ENCODE measurements at regions not wholly inside any gene's neighbourhood (a gene's known extent, or its start where the extent isn't known, plus 50 kb on each side); places are given as distances from the start of the nearest gene placed in this dataset.

- Histone ChIP-seq H4K20me1 (replicated peaks; ENCODE audit: insufficient read depth) (no peaks in the 10 kb centered on the region), H2AFZ (no peak overlapping the region), H3F3A (replicated peaks; ENCODE audit: low read depth) (no peaks in the 10 kb centered on the region), H3K4me1 (ENCODE audit: insufficient read depth) (no peaks in the 10 kb centered on the region), H3K27ac (ENCODE audit: low read depth) (no peak overlapping the region), H3K4me2 (no peak overlapping the region), H3K27me3 (ENCODE audit: insufficient read depth) (no peaks in the 10 kb centered on the region), H3K4me3 (no peak overlapping the region), H3K36me3 (ENCODE audit: insufficient read depth) (no peaks in the 10 kb centered on the region), H3K79me2 (replicated peaks; ENCODE audit: insufficient read depth) (no peaks in the 10 kb centered on the region), H3K9me2 (ENCODE audit: insufficient read depth) (0 out of 2 replicates have a peak, but pooled peaks cover 4% of the 10 kb centered on the region)
- ATAC-seq (no peak), DNase-seq (ENCODE audit: low spot score) (no peak)
- Mint-ChIP-seq H3K9me3 (no peaks in the 10 kb centered on the region), H3K36me3 (ENCODE audit: low read depth) (no peaks in the 10 kb centered on the region), H3K27ac (no peak overlapping the region), H3K4me1 (peaks cover 3% of the 10 kb centered on the region; the same call in 1 of the 3 replicates), H3K4me3 (no peak overlapping the region), H3K27me3 (ENCODE audit: insufficient read depth, low read depth, poor library complexity) (no peaks in the 10 kb centered on the region)
- TF ChIP-seq ZNF114 (CRISPR knock-in tag; IDR thresholded peaks at IDR 0.05) = no peak
- no peak for TF ChIP-seq REST (IDR thresholded peaks at IDR 0.05; ENCODE audit: unreplicated experiment)
- no peak for TF ChIP-seq CREB1 (CRISPR knock-in tag; IDR thresholded peaks at IDR 0.05; ENCODE audit: low read depth)
- no peak for TF ChIP-seq EZH2 (IDR thresholded peaks at IDR 0.05; ENCODE audit: low read depth, unreplicated experiment)
- TF ChIP-seq, protein P1, sequence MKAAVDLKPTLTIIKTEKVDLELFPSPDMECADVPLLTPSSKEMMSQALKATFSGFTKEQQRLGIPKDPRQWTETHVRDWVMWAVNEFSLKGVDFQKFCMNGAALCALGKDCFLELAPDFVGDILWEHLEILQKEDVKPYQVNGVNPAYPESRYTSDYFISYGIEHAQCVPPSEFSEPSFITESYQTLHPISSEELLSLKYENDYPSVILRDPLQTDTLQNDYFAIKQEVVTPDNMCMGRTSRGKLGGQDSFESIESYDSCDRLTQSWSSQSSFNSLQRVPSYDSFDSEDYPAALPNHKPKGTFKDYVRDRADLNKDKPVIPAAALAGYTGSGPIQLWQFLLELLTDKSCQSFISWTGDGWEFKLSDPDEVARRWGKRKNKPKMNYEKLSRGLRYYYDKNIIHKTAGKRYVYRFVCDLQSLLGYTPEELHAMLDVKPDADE (IDR thresholded peaks at IDR 0.05) = no peak
- no peak for TF ChIP-seq ZNF331 (CRISPR knock-in tag; IDR thresholded peaks at IDR 0.05; ENCODE audit: low read depth)
- TF ChIP-seq ZNF462 (CRISPR knock-in tag; IDR thresholded peaks at IDR 0.05) = no peak
- TF ChIP-seq EZH2phosphoT487 (IDR thresholded peaks at IDR 0.05; ENCODE audit: unreplicated experiment) = no peak
- TF ChIP-seq NANOG (IDR thresholded peaks at IDR 0.05; ENCODE audit: borderline replicate concordance) = no peak
- no peak for TF ChIP-seq JUNB (IDR thresholded peaks at IDR 0.05; ENCODE audit: unreplicated experiment)
- no peak for TF ChIP-seq POLR2AphosphoS5 (IDR thresholded peaks at IDR 0.05; ENCODE audit: low read depth)
- TF ChIP-seq, protein P2, sequence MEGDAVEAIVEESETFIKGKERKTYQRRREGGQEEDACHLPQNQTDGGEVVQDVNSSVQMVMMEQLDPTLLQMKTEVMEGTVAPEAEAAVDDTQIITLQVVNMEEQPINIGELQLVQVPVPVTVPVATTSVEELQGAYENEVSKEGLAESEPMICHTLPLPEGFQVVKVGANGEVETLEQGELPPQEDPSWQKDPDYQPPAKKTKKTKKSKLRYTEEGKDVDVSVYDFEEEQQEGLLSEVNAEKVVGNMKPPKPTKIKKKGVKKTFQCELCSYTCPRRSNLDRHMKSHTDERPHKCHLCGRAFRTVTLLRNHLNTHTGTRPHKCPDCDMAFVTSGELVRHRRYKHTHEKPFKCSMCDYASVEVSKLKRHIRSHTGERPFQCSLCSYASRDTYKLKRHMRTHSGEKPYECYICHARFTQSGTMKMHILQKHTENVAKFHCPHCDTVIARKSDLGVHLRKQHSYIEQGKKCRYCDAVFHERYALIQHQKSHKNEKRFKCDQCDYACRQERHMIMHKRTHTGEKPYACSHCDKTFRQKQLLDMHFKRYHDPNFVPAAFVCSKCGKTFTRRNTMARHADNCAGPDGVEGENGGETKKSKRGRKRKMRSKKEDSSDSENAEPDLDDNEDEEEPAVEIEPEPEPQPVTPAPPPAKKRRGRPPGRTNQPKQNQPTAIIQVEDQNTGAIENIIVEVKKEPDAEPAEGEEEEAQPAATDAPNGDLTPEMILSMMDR (conservative IDR thresholded peaks at IDR 0.05; ENCODE audit: low read depth in 2 of 2) = no peak
- no peak for TF ChIP-seq STAT1 (IDR thresholded peaks at IDR 0.05; ENCODE audit: unreplicated experiment)
Measured at GRCh38 chr4:157942017-157942416, 230.8 kb downstream of the GASK1B start.
